Trophoblast cell (in vitro differentiated cells and primary cell): ENCODE measurements at regions not wholly inside any gene's neighbourhood (a gene's known extent, or its start where the extent isn't known, plus 50 kb on each side); places are given as distances from the start of the nearest gene placed in this dataset.
"Not testable (repeated sequence)": the region's sequence is repeated elsewhere in the genome, so short reads cannot be mapped to it uniquely, and the experiment has no call there.

Experiments
- DNase-seq, 2 donors: peaks; one replicate each; pipeline ENCODE4 v3.0.0-alpha.2; 2016
- H2AFZ ChIP-seq: 2 replicates; pipeline ENCODE4 v1.6.1; 2013; ENCODE audit warnings: low read length, moderate library complexity, mild to moderate bottlenecking; ENCODE audit not compliant: insufficient read depth, poor library complexity
- H2AK5ac ChIP-seq: 2 replicates; pipeline ENCODE4 v1.6.1; 2013; ENCODE audit warnings: mild to moderate bottlenecking, low read length
- H2BK120ac ChIP-seq: 2 replicates; pipeline ENCODE4 v1.6.1; 2013; ENCODE audit warnings: low read length, mild to moderate bottlenecking, moderate library complexity; ENCODE audit not compliant: insufficient read depth, poor library complexity
- H2BK12ac ChIP-seq: 2 replicates; pipeline ENCODE4 v1.6.1; 2013; ENCODE audit warnings: mild to moderate bottlenecking, low read length, moderate library complexity
- H2BK5ac ChIP-seq: 2 replicates; pipeline ENCODE4 v1.6.1; 2013; ENCODE audit warnings: low read length, low read depth, moderate library complexity, mild to moderate bottlenecking; ENCODE audit not compliant: poor library complexity
- H3K14ac ChIP-seq: 2 replicates; pipeline ENCODE4 v1.6.1; 2013; ENCODE audit warnings: mild to moderate bottlenecking, low read length
- H3K18ac ChIP-seq: 2 replicates; pipeline ENCODE4 v1.6.1; 2013; ENCODE audit warnings: mild to moderate bottlenecking, low read length
- H3K23ac ChIP-seq: 2 replicates; pipeline ENCODE4 v1.6.1; 2013; ENCODE audit warnings: low read length
- H3K27ac ChIP-seq: 2 replicates; pipeline ENCODE4 v1.5.1; 2013; ENCODE audit warnings: low read depth, mild to moderate bottlenecking, inconsistent platforms, low read length, moderate library complexity
- H3K27me3 ChIP-seq: 2 replicates; pipeline ENCODE4 v1.6.1; 2013; ENCODE audit warnings: inconsistent platforms, mild to moderate bottlenecking, low read length, moderate library complexity; ENCODE audit not compliant: insufficient read depth
- H3K36me3 ChIP-seq, 2 experiments: 1 replicate in 1 of 2; 2 replicates in 1 of 2; pipeline ENCODE4 v1.6.1; 2013; ENCODE audit warnings: low read length in 2 of 2, mild to moderate bottlenecking in 2 of 2, moderate library complexity in 1 of 2; ENCODE audit not compliant: insufficient read depth in 2 of 2, control insufficient read depth in 1 of 2
- H3K4ac ChIP-seq: 2 replicates; pipeline ENCODE4 v1.6.1; 2013; ENCODE audit warnings: low read depth, mild to moderate bottlenecking, low read length, moderate library complexity
- H3K4me1 ChIP-seq, 2 experiments: 1 replicate in 1 of 2; 2 replicates in 1 of 2; pipeline ENCODE4 v1.6.1; 2013; ENCODE audit warnings: low read length in 2 of 2, mild to moderate bottlenecking in 2 of 2, moderate library complexity in 1 of 2; ENCODE audit not compliant: insufficient read depth in 2 of 2, control insufficient read depth in 1 of 2
- H3K4me2 ChIP-seq: 2 replicates; pipeline ENCODE4 v1.6.1; 2013; ENCODE audit warnings: inconsistent platforms, mild to moderate bottlenecking, low read length, moderate library complexity
- H3K4me3 ChIP-seq: 2 replicates; pipeline ENCODE4 v1.5.1; 2013; ENCODE audit warnings: mild to moderate bottlenecking, low read depth, low read length, inconsistent platforms
- H3K79me1 ChIP-seq: one replicate; pipeline ENCODE4 v1.6.1; 2013; ENCODE audit warnings: low read length
- H3K79me2 ChIP-seq: 2 replicates; pipeline ENCODE4 v1.6.1; 2013; ENCODE audit warnings: low read length, mild to moderate bottlenecking; ENCODE audit not compliant: control insufficient read depth, insufficient read depth, poor library complexity
- H3K9ac ChIP-seq: 2 replicates; pipeline ENCODE4 v1.6.1; 2013; ENCODE audit warnings: mild to moderate bottlenecking, low read length
- H3K9me3 ChIP-seq: 2 replicates; pipeline ENCODE4 v1.6.1; 2013; ENCODE audit warnings: low read depth, mild to moderate bottlenecking, control low read depth, inconsistent platforms, low read length; ENCODE audit not compliant: insufficient read depth
- H4K12ac ChIP-seq: 2 replicates; pipeline ENCODE4 v1.6.1; 2013; ENCODE audit warnings: low read depth, mild to moderate bottlenecking, low read length, moderate library complexity
- H4K8ac ChIP-seq: 2 replicates; pipeline ENCODE4 v1.6.1; 2013; ENCODE audit warnings: low read depth, mild to moderate bottlenecking, low read length, moderate library complexity
- H4K91ac ChIP-seq: one replicate; pipeline ENCODE4 v1.6.1; 2013; ENCODE audit warnings: low read depth, mild to moderate bottlenecking, low read length, moderate library complexity
- WGBS: extraction: QIAGEN DNeasy Blood & Tissue Kit; methylation state at CpG from one replicate; pipeline ENCODE4 v1.1.7; 2013; ENCODE audit warnings: missing lambda C conversion rate; ENCODE audit not compliant: insufficient read length, insufficient coverage; ENCODE audit errors: extremely low coverage; 5-methylcytosine and 5-hydroxymethylcytosine counted together

DNA sequence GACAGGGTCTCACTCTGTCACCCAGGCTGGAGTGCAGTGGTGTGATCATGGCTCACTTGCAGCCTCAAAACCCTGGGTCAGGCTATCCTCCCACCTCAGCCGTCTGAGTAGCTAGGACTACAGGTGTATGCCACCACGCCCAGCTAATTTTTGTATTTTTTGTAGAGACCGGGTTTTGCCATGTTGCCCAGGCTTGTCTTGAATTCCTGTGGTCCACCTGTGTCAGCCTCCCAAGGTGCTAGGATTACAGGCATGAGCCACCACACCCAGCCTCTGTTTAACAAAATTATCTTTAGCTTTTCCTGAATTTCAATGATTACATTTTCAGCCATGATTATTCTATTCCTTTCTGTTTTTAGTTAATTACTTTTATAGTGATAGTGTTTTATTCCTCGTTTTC, 255.1 kb upstream of the MGAT5 start:
- not testable (repeated sequence) for H3K79me2 ChIP-seq, DNase-seq, H3K9ac ChIP-seq, H3K4ac ChIP-seq, H3K4me2 ChIP-seq, H3K18ac ChIP-seq, H2BK12ac ChIP-seq, H2BK120ac ChIP-seq, H4K8ac ChIP-seq, H2AK5ac ChIP-seq, H3K4me1 ChIP-seq, H2AFZ ChIP-seq, H3K27me3 ChIP-seq, H4K91ac ChIP-seq, H3K79me1 ChIP-seq, H4K12ac ChIP-seq, H2BK5ac ChIP-seq, H3K9me3 ChIP-seq, H3K36me3 ChIP-seq, H3K14ac ChIP-seq, H3K4me3 ChIP-seq, H3K27ac ChIP-seq, H3K23ac ChIP-seq
- no CpG with 5 or more reads among the region's 4 CpGs for WGBS

DNA sequence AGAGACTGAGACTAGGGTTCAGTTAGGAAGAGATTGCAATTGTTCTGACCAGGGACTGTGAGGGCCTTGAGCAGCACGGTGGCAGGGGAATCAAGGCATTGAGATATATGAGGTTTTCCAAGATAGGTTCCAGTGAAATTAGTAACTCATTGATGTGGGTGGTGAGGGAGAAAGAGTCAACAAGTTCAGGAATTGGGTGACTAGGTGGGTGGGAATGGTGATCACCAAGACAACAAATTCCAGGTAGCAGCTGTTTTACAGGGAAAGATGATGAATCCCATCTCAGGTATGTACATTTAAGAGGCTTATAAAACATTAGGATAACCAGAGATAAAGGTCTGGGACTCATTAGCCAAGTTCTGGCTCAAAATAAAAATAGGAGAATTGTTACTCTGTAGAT, 251.5 kb upstream of the MGAT5 start:
- no peak overlapping the region for H3K18ac ChIP-seq
- no peaks in the 10 kb centered on the region for H3K79me2 ChIP-seq
- no peak overlapping the region for H3K27ac ChIP-seq
- no peak overlapping the region for H3K4me2 ChIP-seq
- no peak overlapping the region for H2AFZ ChIP-seq
- H4K8ac ChIP-seq: no peak overlapping the region
- no peak overlapping the region for H2AK5ac ChIP-seq
- H2BK5ac ChIP-seq: no peak overlapping the region
- no peak overlapping the region for H3K14ac ChIP-seq
- H3K23ac ChIP-seq: no peak overlapping the region
- no peaks in the 10 kb centered on the region for H3K79me1 ChIP-seq
- H2BK120ac ChIP-seq: no peak overlapping the region
- DNase-seq: peak; percentile 82 to 93
- no CpG with 5 or more reads among the region's 1 CpG for WGBS
- H2BK12ac ChIP-seq: no peak overlapping the region
- H3K4me3 ChIP-seq: no peak overlapping the region
- no peaks in the 10 kb centered on the region for H3K27me3 ChIP-seq
- H3K4me1 ChIP-seq: no peaks in the 10 kb centered on the region
- no peaks in the 10 kb centered on the region for H3K9me3 ChIP-seq
- H4K91ac ChIP-seq: no peak overlapping the region
- no peak overlapping the region for H3K9ac ChIP-seq
- H3K4ac ChIP-seq: no peak overlapping the region
- no peak overlapping the region for H4K12ac ChIP-seq
- H3K36me3 ChIP-seq: no peaks in the 10 kb centered on the region

DNA sequence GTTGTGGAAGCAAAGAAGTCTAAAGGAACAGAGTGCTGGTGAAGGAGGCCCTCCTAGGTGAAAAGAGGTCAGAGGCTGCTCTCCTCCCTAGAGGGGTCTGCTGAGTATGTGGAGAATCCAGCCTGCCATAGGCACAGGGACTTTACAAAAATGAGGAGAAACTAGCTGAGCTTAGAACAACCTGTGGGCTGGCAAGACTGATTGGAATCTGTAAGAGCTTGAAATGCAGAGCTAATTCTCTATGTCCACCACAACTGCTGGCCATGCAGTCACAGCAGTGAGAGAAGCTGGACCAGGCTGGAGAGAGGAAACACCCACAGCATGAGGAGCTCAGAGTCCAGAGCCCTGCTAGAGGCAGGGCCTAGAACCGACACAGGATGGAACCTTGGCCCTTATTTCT, 251.0 kb upstream of the MGAT5 start:
- Histone ChIP-seq H3K23ac (peak overlapping the region; percentile 27), H2AFZ (no peak overlapping the region), H4K91ac (no peak overlapping the region), H3K36me3 (no peaks in the 10 kb centered on the region), H3K4ac (no peak overlapping the region), H3K27me3 (no peaks in the 10 kb centered on the region), H3K14ac (no peak overlapping the region), H3K79me1 (no peaks in the 10 kb centered on the region), H2BK12ac (no peak overlapping the region), H3K4me1 (no peaks in the 10 kb centered on the region), H3K4me2 (no peak overlapping the region), H2BK5ac (no peak overlapping the region), H2BK120ac (no peak overlapping the region), H3K9ac (no peak overlapping the region), H3K27ac (no peak overlapping the region), H3K18ac (no peak overlapping the region), H4K12ac (no peak overlapping the region), H2AK5ac (no peak overlapping the region), H3K9me3 (no peaks in the 10 kb centered on the region), H4K8ac (no peak overlapping the region), H3K79me2 (no peaks in the 10 kb centered on the region), H3K4me3 (no peak overlapping the region)
- DNase-seq: peak; percentile 82 to 91
- no CpG with 5 or more reads among the region's 1 CpG for WGBS

DNA sequence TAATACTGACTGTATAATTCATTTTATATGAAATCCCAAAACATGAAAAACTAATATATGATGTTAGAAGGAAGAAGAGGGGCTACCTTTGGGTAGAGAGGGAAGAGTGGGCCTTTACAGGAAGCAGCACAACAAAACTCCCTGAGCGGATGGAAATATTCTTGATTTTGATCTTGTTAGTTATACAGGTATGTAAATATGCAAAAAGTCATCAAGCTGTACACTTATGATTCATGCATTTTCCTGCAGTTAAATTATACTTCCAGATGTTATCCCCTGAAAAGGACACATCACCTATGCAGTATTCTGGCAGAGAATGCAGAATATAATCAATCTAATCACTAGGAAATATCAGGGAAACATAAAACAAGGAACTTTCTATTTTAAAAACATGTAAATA, 249.4 kb upstream of the MGAT5 start:
- Histone ChIP-seq H3K4me1 (no peaks in the 10 kb centered on the region), H2BK12ac (no peak overlapping the region), H3K79me1 (no peaks in the 10 kb centered on the region), H3K4ac (no peak overlapping the region), H4K91ac (no peak overlapping the region), H3K9me3 (no peaks in the 10 kb centered on the region), H2AK5ac (no peak overlapping the region), H3K27me3 (no peaks in the 10 kb centered on the region), H4K8ac (no peak overlapping the region), H3K23ac (no peak overlapping the region), H3K4me2 (no peak overlapping the region), H3K4me3 (no peak overlapping the region), H3K14ac (no peak overlapping the region), H3K79me2 (no peaks in the 10 kb centered on the region), H3K9ac (no peak overlapping the region), H3K18ac (no peak overlapping the region), H4K12ac (no peak overlapping the region), H3K36me3 (no peaks in the 10 kb centered on the region), H2AFZ (no peak overlapping the region), H2BK5ac (no peak overlapping the region), H2BK120ac (no peak overlapping the region), H3K27ac (no peak overlapping the region)
- peak in 1 of 2 donors; percentile 77 for DNase-seq
- no CpG with 5 or more reads among the region's 1 CpG for WGBS
